ENCODE measurements at regions not wholly inside any gene's neighbourhood (a gene's known extent, or its start where the extent isn't known, plus 50 kb on each side); places are given as distances from the start of the nearest gene placed in this dataset.
"Not testable (repeated sequence)": the region's sequence is repeated elsewhere in the genome, so short reads cannot be mapped to it uniquely, and the experiment has no call there.

DNA sequence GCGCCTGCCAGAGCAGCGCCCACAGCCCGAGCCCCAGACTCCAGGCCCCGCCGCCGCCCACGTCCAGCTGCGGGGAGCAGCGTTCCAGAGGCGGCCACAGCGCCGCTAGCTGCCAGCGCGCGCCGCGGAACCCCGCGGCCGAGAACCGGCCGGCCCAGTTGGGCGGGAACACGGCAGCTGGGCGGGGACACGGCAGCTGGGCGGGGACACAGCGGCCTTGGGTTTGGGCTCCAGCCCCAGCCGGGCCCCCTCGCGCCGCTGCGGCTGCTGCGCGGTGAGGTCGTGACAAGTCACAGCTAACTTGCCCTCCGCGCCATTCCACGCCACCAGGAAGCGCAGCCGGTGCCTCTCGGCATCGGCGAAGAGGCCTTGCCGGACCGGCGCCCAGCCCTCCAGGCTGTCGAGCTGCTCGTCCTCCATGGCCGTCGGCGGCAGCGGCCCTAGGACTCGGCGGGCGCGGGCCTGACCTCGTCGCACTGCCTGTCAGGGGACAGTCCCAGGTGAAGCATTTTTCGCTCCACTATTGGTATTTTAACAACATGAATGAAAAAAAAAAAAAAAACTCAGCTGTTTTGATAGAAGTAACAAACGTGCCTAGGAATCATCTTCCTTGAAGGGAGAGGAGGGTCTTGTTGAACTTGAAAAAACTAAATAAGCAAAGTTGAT lies 56.6 kb upstream of the GOLGA8N start:
- peak; percentile 37 for DNase-seq

- not testable (repeated sequence) for DNase-seq
These were observed 57.2 kb upstream of the GOLGA8N start for GRCh38 chr15:32536057-32536493.

GRCh38 chr15:32535150-32535898 lies 57.9 kb upstream of the GOLGA8N start:
- DNase-seq, result not testable (repeated sequence)

DNA sequence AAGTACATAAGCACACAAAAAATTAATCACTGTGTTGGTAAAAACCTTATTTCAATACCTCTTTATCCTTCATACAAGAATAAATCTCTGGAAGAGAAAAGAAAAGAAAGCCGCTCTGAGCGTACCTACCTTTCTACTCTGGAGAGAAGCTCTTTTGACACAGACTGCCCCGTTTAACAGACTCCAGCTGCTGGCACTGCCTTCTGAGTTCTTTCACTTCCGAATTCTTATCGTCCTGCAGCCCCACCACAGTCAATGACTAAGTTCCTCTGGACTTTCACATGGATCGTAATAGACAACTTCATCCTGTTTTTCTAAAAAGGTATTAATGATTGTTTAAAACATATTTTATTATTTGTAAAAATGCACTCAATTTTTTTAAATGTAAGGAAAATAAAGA lies 67.5 kb upstream of the GOLGA8O start:
- DNase-seq, result not testable (repeated sequence)

DNA sequence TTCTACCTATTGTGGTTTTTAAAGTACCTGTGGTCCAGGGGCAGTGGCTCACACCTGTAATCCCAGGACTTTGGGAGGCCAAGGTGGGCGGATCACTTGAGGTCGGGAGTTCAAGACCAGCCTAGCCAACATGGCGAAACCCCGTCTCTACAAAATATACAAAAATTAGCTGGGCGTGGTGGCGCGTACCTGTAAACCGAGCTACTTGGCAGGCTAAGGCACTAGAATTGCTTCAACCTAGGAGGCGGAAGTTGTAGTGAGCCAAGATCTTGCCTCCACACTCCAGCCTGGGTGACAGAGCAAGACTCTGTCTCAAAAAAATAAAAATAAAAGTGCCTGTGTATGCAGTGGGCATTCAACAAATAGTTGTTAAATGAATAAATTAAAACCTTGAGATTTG lies 67.0 kb upstream of the GOLGA8O start:
- DNase-seq, result not testable (repeated sequence)

DNA sequence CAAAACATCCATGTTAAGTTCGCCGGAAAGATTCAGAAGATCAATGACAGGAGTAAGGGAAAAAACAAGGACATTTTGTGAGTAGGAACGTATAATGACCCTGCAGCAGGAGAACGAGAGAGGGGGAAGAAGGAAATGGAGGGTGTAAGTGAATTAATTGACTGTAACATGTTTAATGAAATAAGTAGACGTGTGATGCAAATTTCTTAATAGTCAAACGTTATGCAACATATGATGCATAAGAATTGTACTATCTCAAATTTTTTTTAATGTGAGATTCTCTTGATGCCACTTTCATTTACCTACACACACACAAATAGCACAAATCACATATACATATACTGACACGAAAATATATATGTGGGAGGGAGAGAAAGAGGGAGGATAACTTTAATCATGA lies 63.5 kb upstream of the GOLGA8O start:
- not testable (repeated sequence) for DNase-seq

- not testable (repeated sequence) for DNase-seq
These were observed 62.6 kb upstream of the GOLGA8O start for GRCh38 chr15:32518013-32518412.

GRCh38 chr15:32516954-32517353 lies 61.5 kb upstream of the GOLGA8O start:
- not testable (repeated sequence) for DNase-seq

DNA sequence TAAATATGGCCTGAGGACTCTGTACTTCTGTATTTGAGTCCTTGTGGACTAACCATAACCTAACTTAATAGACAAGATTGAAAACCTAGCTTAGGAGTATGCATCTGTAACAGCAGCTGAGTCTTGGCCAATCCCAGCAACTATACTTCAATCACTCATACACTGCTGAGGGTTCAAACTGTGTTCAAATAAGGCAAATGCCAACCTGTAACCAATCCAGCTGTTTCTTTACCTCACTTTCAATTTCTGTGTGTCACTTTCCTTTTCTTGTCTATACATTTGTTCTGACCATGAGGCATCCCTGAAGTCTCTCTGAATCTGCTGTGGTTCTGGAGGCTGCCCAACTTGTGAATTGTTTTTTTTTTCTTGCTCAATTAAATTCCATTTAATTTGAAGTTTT lies 57.9 kb upstream of the GOLGA8O start:
- DNase-seq, result not testable (repeated sequence)

DNA sequence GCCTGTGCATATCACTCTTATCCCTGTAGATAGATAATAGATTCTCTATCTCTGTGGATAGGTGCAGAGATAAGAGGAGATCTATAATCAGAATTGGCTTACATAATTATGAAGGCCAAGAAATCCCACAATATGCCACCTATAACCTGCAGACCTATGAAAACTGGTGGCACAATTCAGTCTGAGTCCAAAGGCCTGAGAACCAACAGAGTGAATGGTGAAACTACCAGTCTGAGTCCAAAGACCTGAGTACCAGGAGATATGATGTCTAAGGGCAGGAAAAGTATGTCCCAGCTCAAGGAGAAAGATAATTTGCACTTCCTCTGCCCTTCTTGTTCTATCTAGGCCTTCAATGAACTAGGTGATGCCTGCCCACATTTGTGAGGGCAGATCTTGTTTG lies 54.6 kb upstream of the GOLGA8O start:
- DNase-seq, result not testable (repeated sequence)

- not testable (repeated sequence) for DNase-seq
These were observed 52.6 kb upstream of the GOLGA8O start for GRCh38 chr15:32508081-32508480.

GRCh38 chr15:32506787-32507186 lies 51.4 kb upstream of the GOLGA8O start:
- DNase-seq, result not testable (repeated sequence)

GRCh38 chr15:32505633-32506032 lies 50.2 kb upstream of the GOLGA8O start:
- not testable (repeated sequence) for DNase-seq

Measured in right kidney (tissue), 1 donor.